ENCODE measurements at regions not wholly inside any gene's neighbourhood (a gene's known extent, or its start where the extent isn't known, plus 50 kb on each side); places are given as distances from the start of the nearest gene placed in this dataset.
"Not testable (repeated sequence)": the region's sequence is repeated elsewhere in the genome, so short reads cannot be mapped to it uniquely, and the experiment has no call there.

- not testable (repeated sequence) for TF ChIP-seq CTCF (IDR thresholded peaks at IDR 0.05 in 8 of 11, conservative IDR thresholded peaks at IDR 0.05 in 3 of 11); POLR2AphosphoS5 (IDR thresholded peaks at IDR 0.05); POLR2A (IDR thresholded peaks at IDR 0.05)
These were observed 338.1 kb upstream of the LRRC3B start for GRCh38 chr3:26284503-26284902.

All from spleen (tissue), 7 donors.